GM21786 (cell line): ENCODE measurements at regions not wholly inside any gene's neighbourhood (a gene's known extent, or its start where the extent isn't known, plus 50 kb on each side); places are given as distances from the start of the nearest gene placed in this dataset.
"Not testable (repeated sequence)": the region's sequence is repeated elsewhere in the genome, so short reads cannot be mapped to it uniquely, and the experiment has no call there.

Source experiments
- ATAC-seq: cut with Tn5 transposase; IDR thresholded peaks from one replicate; pipeline ENCODE4 v1.9.1; 2021; ENCODE audit not compliant: unreplicated experiment

DNA sequence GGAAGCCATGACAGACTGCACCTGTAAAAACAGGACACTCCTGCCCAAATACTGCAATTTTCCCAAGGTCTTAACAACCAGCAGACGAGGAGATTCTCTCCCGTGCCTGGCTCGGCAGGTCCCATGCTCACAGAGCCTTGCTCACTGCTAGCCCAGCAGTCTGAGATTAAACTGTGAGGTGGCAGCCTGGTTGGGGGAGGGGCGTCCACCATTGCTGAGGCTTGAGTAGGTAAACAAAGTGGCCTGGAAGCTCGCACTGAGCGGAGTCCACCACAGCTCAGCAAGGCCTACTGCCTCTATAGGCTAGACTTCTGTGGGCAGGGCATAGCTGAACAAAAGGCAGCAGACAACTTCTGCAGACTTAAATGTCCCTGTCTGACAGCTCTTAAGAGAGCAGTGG lies 80.3 kb downstream of the ANXA5 start:
- not testable (repeated sequence) for ATAC-seq

DNA sequence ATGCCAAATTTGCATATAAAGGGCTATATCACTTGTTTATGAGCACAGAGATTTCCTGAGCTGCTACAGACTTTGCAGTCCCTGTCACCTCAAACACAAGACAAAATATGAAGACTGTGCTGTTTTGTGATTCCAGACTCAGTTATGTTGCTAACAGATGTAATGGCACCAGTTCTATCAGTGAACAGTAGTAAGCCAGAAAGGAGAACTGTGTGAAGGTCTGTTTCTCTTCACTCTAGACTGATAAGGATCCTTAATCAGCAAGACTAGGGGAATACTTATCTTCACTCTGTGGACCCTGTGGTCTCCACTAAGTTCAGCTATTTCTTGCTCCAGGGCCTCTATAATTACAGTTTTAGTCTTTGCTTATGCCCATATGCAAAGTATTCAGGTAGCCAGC lies 82.7 kb downstream of the ANXA5 start:
- ATAC-seq, result no peak

DNA sequence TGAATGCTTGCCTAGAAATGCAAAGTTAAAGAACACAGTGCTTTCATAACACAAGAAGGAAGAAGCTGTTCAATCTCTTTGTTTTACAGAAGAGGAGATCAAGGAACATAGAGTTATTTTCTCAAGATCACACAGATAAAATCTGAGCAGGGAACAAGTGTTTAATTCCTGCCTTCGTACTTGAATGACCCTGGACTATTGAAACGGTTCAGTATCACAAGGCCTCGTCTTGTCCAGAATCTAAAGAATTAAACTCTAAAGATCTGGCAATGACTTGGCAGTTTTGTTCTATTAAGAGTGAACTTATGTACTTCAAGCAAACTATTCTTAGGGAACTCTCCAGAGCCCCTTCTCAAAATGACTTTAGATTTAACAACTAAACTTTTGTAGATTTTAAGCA lies 97.7 kb downstream of the ANXA5 start:
- no peak for ATAC-seq

DNA sequence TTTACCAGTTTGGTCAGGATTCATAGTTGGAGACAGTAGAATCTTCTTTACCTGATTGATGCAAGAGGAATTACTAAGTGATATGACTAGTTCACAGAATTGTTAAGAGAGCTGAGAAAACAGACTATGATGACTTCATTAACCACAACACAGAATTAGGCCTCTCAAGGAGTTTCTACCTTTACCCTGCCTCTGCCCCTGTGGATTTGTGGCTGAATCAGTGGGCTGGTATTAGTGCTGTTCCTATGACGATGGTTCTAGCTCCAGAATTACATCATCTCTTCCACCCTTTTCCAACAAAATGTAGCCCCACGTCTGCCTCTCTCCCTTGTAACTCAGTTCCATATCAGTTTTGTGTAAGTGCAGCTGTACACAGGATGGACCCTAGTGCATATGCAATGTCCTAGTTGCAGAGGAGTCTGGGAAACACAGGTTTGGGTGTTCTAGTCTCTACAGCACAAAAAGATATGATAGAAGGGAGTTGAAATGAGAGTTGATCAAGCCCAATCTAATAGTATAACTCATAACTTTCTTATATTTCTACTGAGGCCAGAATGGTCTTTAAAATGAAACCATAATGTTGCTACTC lies 99.3 kb downstream of the ANXA5 start:
- peak; percentile 88 for ATAC-seq

DNA sequence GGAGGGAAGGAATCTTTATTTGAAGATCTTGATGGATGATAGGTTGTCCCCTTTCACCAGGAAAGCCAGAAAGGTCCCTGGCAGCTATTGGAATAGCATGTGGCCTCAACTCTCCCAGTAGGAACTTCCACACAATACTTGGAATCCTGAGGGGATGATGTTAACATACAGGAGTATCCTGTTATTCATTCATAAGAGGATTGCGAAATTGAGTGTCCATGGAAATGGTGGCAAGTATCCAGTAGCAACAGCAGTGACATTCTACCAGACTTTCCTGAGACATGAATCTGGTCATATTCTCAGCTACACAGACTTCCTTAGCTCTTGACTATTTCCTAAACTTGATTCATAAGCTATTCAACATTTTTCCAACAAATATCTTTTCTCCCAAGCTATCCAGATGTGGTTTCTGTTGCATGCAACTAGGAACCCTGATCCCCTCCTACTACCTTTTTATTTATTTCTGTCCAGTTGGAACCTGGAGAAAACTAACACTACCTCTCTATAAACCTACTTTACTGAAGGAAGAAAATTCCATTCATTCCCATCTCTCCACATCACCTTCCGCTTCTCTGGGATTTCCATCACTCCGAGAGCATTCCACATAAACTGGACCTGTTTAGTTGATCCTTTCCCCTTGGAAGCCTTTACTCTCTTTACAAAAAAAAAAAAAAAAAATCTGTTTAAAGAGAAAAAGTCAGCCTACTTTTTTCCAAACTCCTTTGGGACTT lies 101.8 kb downstream of the ANXA5 start:
- no peak for ATAC-seq

DNA sequence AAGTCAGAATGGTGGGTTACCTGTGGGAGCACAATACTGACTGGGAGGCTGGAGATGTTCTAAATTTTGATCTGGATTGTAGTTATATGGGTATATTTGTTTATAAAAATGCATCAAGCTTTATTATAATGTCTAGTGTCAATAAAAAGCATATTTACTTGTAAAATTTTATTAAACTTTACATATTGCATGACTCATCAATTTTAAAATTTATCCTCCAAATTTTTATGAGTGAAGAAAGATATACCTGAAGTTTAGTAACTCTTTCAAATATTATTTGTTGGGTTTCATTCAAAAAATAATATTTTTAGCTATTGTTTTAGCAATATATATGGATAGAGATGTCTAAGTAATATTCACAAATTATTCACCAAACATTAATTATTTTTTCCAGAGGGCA lies 103.0 kb downstream of the ANXA5 start:
- no peak for ATAC-seq

DNA sequence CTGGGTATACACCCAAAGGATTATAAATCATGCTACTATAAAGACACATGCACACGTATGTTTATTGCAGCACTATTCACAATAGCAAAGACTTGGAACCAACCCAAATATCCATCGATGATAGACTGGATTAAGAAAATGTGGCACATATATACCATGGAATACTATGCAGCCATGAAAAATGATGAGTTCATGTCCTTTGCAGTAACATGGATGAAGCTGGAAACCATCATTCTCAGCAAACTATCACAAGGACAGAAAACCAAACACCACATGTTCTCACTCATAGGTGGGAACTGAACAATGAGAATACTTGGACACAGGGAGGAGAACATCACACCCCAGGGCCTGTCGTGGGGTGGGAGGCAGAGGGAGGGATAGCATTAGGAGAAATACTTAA lies 104.5 kb downstream of the ANXA5 start:
- ATAC-seq, result not testable (repeated sequence)

DNA sequence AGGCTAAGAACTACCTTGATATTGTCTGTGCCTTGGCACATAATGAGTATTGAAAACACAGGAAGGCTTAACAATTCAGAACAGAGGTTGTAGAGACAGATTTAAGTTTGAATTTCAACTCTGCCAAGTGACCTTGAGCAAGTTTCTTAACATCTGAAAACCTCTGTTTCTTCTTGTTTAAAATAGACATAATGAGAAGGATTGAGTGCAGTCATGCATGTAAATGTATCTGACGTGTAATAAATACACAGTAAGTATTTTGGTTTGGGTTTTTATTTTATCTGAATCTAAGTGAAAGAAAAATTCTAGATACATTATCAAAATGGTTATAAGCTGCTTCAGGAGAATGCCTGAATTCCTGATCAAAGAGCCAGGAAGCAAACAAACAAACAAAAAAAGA lies 111.9 kb downstream of the ANXA5 start:
- ATAC-seq, result no peak

DNA sequence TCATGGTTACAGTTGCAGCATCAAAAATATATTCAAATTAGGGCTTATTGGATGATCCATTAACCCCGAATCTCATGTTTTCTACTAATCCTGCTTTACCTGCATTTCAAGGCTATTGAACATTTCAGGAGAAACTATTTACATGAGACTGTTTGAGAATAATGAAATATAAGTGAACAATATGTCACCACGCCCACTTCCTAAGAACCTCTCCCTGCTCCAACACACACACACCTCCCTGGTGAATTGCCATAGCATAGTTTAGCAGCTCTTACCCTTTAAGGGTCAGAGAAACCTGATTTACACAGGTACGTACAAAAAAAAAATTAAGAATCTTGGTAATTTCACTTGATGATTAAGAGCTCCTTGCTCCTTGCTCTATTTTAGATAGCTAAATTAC lies 113.4 kb downstream of the ANXA5 start:
- no peak for ATAC-seq

DNA sequence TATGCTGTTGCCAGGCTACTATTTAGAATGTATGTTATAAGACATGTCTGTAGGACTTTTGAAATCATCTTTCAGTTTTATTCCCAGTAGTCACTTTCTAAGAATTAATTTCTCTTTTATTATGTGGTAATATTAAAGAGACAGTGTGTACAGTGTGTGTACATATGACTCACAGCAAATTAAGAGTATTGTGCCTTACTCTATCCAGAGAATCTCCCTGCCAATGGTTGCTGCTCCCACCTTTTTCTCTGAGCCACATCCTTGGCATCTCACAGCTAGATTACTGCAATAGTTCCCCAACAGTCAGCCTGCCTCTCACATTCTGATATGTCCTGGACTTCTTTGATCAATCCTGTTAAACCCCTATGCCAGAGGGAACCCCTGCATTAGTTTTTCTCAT lies 114.5 kb downstream of the ANXA5 start:
- no peak for ATAC-seq

DNA sequence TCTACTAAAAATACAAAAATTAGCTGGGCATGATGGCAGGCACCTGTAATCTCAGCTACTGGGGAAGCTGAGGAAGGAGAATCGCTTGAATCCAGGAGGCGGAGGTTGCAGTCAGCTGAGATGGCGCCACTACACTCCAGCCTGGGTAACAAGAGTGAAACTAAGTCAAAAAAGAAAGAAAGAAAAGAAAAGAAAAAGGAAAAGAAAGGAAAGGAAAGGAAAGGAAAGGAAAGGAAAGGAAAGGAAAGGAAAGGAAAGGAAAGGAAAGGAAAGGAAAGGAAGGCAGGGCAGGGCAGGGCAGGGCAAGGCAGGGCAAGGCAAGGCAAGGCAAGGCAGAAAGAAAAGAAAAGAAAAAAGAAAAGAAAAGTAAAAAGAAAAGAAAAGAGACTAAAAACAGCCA lies 121.4 kb downstream of the ANXA5 start:
- not testable (repeated sequence) for ATAC-seq

DNA sequence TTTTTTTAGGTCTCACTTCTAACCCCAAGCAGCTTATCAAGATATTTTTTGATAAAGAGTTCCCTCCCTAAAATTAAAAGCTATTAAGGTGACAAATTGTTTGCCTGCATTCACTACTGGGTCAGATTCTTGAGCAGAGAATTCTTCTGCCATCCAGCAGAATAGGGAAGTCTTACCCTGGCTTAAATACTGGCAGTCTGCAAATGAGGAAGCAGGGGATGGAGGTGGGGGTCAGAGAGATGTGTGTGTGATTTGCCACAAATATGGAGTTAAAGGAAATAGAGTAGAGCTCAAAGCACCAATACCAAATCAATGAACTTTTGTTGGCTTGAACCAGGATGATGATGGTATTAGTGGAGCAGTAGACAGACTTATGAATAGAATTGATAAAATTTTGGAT lies 122.2 kb downstream of the ANXA5 start:
- no peak for ATAC-seq

DNA sequence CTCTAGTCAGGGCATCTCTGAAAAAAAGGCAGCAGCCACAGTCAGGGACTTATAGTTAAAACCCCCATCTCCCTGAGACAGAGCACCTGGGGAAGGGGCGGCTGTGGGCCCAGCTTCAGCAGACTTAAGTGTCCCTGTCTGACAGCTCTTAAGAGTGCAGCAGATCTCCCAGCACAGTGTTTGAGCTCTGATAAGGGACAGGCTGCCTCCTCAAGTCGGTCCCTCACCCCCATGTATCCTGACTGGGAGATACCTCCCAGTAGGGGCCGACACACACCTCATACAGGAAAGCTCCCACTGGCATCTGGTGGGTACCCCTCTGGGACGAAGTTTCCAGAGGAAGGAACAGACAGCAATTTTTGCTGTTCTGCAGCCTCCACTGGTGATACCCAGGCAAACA lies 129.0 kb downstream of the ANXA5 start:
- no peak for ATAC-seq

DNA sequence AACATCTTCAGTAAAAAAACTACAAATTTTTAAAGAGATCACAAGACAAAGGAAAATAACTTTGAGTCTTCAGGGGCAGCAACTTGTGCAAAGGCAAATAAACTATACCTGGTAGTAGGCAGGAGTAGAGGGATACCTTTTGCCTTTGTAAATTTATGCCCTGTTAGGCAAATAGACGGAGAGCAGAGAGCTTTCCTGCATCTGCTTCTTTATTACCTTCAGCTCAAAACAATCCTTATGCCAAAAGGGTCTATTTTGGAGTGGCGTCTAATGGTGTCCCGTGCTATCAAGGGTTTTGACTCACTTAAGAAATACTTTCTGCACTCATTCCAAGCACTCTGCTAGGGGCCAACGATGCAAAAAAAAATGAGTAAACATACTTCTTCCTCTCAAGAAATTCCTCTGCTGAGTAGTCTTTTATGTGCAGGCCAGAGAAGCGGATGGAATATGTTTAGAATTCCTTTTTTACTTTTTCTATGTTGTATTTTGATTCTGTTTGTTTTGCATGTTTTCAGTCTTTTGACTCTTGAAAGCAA lies 131.9 kb downstream of the ANXA5 start:
- ATAC-seq, result no peak

DNA sequence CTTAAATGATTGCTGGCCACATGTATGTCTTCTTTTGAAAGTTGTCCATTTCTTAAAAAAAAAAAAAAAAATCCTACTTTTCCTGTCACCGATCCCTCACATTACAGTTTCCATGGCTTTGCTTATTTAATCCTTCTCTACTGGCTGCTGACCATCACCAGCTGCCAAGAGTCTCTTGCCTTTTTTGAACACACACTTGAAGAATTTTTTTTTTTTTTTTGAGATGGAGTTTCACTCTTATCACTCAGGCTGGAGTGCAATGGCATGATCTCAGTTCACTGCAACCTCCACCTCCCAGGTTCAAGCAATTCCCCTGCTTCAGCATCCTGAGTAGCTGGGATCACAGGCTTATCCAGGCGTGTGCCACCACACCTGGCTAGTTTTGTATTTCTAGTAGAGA lies 134.0 kb downstream of the ANXA5 start:
- ATAC-seq, result no peak

DNA sequence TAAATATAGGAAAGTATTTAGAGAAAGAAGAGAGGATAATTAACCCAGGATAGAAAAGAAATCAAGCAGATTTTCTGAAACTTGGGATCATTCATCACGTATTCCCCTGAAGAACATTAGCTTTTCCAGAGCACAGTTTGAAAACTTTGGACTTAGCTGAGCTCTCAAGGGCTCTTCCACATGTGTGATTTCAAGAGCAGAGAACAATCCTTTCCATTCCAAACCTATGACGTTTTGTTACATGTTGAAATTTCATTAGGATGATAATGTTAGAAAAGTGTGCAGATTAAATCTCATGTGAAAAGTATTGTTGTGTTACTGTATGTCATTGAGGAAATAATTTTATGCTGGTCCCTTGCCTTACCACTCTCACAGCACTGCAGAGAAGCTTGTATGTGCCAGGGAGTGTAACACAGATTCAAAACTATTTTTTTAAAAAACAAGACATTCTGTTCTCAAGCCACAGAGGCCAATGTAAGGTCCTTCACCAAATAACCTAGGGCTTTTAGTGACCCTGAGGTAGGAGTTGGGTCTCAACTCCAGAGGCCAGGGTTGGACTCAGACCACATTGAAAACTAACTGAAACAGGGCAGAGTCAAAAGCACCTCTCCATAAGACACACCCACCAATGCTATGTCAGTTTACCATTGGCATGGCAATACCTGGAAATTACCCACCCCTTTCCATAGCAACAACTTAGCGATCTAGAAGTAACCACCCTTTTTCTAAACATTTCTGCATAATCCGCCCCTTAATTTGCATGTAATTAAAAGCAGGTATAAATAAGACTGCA lies 141.3 kb downstream of the ANXA5 start:
- ATAC-seq, result no peak

DNA sequence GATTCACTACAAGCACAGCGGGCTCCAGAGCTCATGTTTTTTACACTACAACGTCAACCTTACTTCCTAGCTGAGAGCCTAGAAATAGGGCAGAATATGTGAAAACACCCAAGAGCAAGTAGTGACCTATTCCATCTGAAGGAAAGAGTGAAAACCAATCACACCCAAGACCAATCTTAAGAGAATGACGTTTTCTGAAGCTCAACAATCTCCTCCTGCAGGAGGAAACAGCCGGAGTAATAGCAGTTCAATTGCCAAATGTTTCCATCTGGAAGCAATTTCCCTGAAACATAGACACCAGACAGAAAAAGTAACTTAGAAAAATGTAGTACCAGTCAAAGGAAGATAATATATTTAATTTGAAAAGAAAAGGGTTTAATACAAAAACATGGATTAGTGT lies 142.4 kb downstream of the ANXA5 start:
- ATAC-seq, result no peak

DNA sequence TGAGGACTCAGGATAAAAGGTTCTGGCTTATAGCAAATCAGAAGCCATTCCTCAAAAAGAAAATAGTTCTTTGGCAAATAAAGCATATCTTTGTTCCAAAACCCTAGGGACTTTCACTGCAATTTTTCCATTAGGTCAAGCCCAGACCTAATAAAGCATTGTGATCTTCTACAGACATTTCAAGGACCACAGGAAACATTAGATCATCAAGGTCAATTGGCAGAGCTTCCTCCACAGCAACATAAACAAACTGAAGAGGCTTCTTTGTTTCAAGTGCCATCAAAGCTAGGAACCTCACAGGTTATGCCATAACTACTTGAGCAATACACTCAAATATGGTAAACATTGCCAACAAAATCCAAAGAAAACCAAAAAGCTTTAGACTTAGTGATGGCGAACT lies 144.9 kb downstream of the ANXA5 start:
- ATAC-seq, result no peak

DNA sequence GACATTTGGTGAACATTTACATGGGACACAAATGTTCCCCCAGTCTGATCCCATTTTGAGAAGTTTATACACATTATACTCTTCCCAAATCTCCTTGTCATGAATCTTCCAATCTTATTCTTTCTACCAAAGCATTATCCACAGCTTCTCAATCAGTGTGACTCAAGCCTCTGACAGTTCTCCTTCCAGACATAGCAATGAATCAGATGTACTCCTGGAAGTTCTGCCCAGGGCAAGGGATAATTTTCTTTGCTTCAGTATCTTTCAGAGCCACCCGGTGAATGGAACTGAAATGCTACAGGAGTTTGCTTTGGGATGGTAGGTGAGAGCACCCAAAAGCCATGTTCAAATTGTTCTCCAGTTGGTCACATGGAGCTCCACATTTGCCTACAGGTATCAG lies 145.5 kb downstream of the ANXA5 start:
- no peak for ATAC-seq

DNA sequence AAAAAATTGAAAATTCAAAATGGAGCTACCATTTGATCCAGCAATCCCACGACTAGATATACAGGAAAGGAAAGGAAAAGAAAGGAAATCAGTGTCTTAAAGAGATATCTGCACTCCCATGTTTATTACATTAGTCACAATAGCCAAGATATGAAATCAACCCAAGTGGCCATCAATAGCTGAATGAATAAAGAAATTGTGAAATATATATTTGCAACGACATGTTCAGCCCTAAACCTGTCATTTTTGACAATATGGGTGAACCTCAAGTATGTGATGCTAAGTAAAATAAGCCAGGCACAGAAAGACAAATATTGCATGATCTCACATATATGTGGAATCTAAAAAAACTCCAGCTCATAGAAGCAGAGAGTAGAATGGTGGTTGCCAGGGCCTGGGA lies 155.1 kb downstream of the ANXA5 start:
- ATAC-seq, result no peak

DNA sequence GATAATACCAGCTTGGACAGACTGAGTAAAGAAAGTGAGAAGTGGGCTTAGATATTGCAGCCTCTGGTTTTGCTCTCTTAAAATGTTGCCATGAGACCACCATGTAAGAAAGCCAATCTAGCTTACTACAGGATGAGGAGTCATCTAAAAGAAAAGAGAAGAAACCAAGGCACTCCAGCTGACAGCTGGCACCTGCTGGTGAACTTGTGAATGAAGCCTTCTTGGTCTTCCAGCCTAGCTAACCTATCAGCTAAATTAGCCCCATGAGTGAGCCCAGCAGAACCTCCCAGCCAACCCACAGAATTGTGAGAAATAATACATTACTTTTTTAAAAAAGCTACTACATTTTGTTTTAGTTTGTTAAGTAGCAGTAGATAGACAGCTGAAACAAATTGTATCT lies 154.5 kb upstream of the QRFPR start:
- ATAC-seq, result no peak

DNA sequence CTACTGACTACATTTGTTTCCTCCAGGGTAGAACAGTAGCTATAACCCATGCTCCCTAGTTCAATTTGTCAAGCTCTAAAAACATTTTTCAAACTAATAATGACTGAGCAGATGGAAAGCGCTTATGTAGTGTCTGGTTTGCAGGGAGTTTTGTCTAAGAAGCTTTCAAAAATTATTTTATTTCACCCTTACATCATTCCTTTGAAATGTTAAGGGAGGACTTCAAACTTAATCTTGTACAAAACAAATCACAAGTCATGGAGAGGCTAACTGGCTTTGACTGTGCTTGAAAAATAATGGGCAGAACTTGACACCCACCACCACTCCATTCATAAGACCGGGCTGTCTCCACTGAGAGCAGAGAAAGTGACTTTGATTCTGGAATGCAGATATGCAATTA lies 153.4 kb upstream of the QRFPR start:
- no peak for ATAC-seq
